NK-92 treated with Interleukin-12 subunit alpha and Interleukin-12 subunit beta, amount 100 ng/mL, for 24 hours (cell line): ENCODE measurements at regions not wholly inside any gene's neighbourhood (a gene's known extent, or its start where the extent isn't known, plus 50 kb on each side); places are given as distances from the start of the nearest gene placed in this dataset.
"Not testable (repeated sequence)": the region's sequence is repeated elsewhere in the genome, so short reads cannot be mapped to it uniquely, and the experiment has no call there.

Experiments
- DNase-seq: peaks from one replicate; lab custom pipeline; 2025; lab: John Stamatoyannopoulos, UW

DNA sequence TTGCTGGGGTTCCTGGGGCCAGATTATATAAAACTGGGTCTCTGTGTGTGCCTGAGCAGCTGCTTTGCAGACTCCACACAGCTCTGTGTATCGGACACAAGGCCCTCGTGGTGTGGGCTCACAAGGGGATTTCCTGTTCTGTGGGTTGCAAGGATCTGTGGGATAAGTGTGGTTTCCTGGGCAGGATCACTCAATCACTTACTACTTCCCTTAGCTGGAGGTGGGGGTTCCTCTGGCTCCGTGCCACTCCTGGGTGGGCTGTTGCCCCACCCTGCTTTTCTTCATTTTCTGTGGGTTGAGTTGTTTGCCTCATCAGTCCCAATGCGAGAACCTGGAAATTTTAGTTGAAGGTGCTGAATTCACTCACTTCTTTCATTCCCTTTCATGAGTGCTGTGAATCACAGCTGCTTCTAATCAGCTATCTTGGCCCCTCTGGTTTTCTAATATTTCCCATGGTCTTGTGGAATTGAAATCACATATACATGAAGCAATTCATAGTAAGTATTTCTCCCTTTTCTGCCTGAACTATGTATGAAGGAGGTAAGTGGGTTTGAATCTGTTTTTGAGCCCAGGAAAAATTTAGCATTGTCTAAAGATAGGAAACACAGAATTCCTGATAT, 196.3 kb downstream of the DCDC2C start:
- DNase-seq: no peak

- DNase-seq: no peak
These were observed 198.8 kb downstream of the DCDC2C start for GRCh38 chr2:3902131-3902530.

GRCh38 chr2:3904061-3904460, 200.7 kb downstream of the DCDC2C start:
- DNase-seq: no peak

DNA sequence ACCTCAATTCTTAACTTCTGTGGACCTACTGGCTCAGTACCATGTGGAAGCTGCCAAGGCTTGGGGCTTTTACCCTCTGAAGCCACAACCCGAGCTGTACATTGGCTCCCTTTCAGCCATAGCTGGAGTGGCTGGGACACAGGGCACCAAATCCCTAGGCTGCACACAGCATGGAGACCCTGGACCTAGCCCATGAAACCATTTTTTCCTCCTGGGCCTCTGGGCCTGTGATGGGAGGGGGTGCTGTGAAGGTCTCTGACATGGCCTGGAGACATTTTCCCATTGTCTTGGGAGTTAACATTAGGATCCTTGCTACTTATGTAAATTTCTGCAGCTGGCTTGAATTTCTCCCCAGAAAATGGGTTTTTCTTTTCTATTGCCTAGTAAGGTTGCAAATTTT, 205.1 kb downstream of the DCDC2C start:
- DNase-seq: not testable (repeated sequence)

GRCh38 chr2:3911882-3912455, 208.6 kb downstream of the DCDC2C start:
- DNase-seq: no peak

GRCh38 chr2:3913166-3913565, 209.8 kb downstream of the DCDC2C start:
- no peak for DNase-seq

GRCh38 chr2:3914241-3914640, 210.9 kb downstream of the DCDC2C start:
- DNase-seq: no peak

GRCh38 chr2:3927031-3927430, 223.7 kb downstream of the DCDC2C start:
- no peak for DNase-seq

DNA sequence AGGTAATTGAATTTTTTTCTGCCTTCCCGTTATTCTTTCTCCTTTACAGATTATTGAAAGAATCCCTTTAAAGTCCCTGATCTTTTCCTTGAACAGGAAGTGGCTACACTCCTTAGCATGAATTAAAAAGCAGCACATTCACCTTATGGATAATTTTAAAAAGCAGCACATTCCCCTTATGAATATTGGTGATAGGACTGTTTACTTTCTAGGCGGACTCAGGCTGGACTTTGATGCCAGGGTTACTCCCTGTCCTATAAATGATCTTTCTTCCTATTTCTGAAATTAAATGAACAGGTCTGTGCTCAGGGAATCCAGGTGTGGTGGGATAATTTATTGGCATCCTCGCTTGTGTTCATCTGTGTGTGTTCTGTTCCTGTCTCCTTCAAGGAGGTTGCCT, 226.0 kb downstream of the DCDC2C start:
- DNase-seq: no peak

- no peak for DNase-seq
These were observed 226.9 kb downstream of the DCDC2C start for GRCh38 chr2:3930246-3930645.

DNA sequence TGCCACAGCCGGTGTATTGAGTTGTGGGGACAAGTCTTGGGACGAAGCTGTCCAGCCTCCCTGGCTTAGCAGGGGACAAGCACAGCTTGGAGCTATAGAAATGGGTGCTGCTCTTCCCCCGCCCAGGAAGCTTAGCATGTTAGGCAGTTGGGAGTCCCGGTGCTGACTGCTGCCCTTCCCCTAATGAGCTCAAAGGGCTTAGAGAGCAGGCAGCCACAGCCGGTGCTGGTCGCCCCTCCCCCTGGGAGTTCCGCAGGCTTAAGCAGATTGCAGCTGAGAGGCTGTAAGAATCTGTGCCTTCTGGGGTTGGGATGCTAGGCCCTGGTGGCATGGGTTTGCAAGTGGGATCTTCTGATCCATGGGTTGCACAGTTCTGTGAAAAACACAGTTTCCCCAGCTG, 237.3 kb downstream of the DCDC2C start:
- no peak for DNase-seq

GRCh38 chr2:3942841-3943240, 239.5 kb downstream of the DCDC2C start:
- DNase-seq: no peak

DNA sequence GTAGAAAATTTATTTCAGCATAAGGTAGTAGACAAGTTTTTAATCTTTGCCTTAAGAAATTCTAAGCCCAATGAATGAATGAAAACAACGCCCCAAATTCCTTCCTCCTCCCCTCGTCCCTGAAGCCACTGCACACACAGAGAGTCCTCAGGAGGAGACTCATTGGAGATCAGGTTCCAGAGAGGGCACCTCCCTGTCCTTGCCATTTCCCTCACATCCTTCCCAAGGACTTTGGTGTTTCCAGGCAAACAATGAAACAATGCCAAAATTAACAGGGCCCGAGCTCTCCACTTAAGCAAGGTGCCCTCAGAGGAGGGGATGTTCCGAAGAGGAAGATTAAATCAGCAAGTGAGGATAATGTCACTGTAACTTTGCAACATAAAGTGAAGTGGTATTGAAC, 240.7 kb downstream of the DCDC2C start:
- no peak for DNase-seq

DNA sequence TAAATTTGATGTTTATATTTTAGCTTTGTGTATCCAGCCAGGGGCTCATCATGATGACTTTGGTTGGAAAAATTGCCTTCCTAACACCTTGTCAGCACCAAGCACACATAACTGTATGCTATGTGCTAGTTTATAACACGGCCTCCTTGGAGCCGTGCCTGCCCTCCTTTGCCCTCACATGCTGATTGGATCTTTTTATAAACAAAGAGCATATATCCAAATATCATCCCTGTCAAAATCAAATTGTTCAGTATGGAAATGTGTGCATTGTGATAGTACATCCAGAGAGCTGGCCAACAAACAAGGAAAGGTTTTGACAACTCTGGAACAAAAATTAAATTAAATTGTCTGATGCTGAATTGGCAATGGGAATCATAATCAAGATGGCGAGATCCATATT, 241.5 kb downstream of the DCDC2C start:
- DNase-seq: no peak

DNA sequence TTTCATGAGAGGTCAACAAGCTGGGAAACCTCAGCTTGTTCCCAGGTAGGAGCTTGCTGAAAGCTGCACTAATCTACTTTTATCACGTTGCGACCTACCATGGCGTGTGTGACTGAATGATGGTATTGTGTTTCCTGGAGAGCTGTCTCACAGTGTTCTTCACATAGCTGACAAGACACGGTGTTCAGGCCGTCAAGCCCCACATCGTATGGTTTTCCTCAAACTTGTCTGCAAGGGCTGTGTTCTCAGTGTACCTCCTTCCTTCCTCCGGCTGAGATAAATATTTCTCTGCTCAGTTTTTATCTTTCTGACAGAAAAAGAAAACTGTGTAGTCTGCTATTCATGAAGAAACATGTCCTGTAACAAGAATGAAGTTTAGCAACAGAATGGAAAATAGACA, 244.8 kb downstream of the DCDC2C start:
- DNase-seq: no peak

- DNase-seq: no peak
These were observed 248.0 kb downstream of the DCDC2C start for GRCh38 chr2:3951131-3951954.

- DNase-seq: no peak
These were observed 249.6 kb downstream of the DCDC2C start for GRCh38 chr2:3952866-3953516.

GRCh38 chr2:3954261-3954660, 250.9 kb downstream of the DCDC2C start:
- DNase-seq: no peak

- DNase-seq: no peak
These were observed 253.0 kb downstream of the DCDC2C start for GRCh38 chr2:3956406-3956805.

DNA sequence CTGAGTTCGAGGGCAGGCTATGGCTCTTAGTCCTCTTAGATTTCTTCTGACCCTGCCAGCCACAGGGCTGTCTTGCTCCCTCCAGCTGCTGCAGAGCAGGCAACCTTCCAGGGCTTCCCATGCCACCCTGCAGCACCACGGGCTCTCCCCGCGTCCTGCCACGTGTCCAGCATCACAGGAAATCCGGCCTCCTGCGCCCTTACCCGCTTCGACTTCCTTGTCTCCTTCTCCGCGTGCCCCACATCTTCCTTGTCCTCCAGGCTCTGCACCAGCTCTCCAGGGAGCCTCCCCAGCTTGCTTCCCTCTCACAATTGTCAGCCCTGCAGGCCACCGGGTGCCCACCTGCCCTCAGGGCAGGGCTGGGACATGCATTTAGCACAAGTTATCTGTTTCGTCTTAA, 253.5 kb downstream of the DCDC2C start:
- DNase-seq: no peak

GRCh38 chr2:3958465-3958864, 255.1 kb downstream of the DCDC2C start:
- no peak for DNase-seq

GRCh38 chr2:3958969-3959368, 255.6 kb downstream of the DCDC2C start:
- no peak for DNase-seq

DNA sequence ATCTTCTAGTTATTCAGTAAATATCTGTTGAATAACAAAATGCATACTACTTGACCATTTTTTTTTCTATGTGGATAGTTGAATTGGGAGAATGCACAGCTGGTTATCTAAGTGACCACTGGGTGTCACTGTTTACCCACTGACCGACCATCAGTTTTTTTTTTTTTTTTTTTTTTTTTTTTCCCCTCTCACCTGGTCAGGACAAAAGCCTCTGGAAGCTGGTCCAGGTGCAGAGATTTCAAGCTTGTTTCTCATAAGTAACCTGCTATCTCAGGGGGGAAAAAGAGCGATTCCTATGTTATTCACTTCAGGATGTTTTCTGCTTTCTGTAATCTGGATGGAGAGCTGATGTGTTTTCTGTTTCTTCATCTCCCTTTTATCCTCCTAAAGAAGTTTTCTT, 256.0 kb downstream of the DCDC2C start:
- no peak for DNase-seq
